Astrocyte (in vitro differentiated cells and primary cell): ENCODE measurements at regions not wholly inside any gene's neighbourhood (a gene's known extent, or its start where the extent isn't known, plus 50 kb on each side); places are given as distances from the start of the nearest gene placed in this dataset.

Experiments
- EZH2 ChIP-seq: IDR thresholded peaks from 2 replicates; pipeline ENCODE4 v1.6.1; 2012; ENCODE audit warnings: mild to moderate bottlenecking, low read length, inconsistent platforms; ENCODE audit not compliant: insufficient read depth
- TF ChIP-seq, protein P1 (sequence below): IDR thresholded peaks from 2 replicates; pipeline ENCODE4 v1.5.1; 2011; ENCODE audit warnings: low read depth, mild to moderate bottlenecking, inconsistent platforms, low read length, moderate library complexity; ENCODE audit not compliant: insufficient read depth

DNA sequence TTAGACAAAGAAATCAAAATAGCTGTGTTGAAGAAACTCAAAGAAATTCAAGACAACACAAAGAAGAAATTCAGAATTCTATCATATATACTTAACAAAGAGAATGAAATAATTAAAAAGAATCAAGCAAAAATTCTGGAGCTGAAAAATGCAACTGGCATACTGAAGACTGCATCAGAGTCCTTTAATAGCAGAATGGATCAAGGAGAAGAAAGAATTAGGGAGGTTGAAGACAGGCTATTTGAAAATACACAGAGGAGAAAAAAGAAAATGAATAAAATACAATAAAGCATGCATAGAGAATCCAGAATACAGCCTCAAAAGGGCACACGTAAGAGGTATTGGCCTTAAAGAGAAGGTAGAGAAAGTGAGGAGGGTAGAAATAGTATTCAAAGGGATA is 179.5 kb upstream of the SPIN4 start:
- TF ChIP-seq EZH2 = no peak
- TF ChIP-seq, protein P1, sequence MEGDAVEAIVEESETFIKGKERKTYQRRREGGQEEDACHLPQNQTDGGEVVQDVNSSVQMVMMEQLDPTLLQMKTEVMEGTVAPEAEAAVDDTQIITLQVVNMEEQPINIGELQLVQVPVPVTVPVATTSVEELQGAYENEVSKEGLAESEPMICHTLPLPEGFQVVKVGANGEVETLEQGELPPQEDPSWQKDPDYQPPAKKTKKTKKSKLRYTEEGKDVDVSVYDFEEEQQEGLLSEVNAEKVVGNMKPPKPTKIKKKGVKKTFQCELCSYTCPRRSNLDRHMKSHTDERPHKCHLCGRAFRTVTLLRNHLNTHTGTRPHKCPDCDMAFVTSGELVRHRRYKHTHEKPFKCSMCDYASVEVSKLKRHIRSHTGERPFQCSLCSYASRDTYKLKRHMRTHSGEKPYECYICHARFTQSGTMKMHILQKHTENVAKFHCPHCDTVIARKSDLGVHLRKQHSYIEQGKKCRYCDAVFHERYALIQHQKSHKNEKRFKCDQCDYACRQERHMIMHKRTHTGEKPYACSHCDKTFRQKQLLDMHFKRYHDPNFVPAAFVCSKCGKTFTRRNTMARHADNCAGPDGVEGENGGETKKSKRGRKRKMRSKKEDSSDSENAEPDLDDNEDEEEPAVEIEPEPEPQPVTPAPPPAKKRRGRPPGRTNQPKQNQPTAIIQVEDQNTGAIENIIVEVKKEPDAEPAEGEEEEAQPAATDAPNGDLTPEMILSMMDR = no peak
